ENCODE measurements at regions not wholly inside any gene's neighbourhood (a gene's known extent, or its start where the extent isn't known, plus 50 kb on each side); places are given as distances from the start of the nearest gene placed in this dataset.

- DNase-seq, result no peak
- no peak for ATAC-seq
- Histone ChIP-seq H3K4me1 (no peaks in the 10 kb centered on the region), H3K27me3 (no peaks in the 10 kb centered on the region), H3K9me3 (no peaks in the 10 kb centered on the region), H3K36me3 (no peaks in the 10 kb centered on the region), H3K27ac (no peak overlapping the region), H3K4me3 (no peak overlapping the region)
- no peak for TF ChIP-seq CTCF (IDR thresholded peaks at IDR 0.05)
- intact Hi-C loops (cut with DNase I), result no loop called here
Observed at GRCh38 chr3:63762180-63762579, 56.9 kb upstream of the C3orf49 start.

DNA sequence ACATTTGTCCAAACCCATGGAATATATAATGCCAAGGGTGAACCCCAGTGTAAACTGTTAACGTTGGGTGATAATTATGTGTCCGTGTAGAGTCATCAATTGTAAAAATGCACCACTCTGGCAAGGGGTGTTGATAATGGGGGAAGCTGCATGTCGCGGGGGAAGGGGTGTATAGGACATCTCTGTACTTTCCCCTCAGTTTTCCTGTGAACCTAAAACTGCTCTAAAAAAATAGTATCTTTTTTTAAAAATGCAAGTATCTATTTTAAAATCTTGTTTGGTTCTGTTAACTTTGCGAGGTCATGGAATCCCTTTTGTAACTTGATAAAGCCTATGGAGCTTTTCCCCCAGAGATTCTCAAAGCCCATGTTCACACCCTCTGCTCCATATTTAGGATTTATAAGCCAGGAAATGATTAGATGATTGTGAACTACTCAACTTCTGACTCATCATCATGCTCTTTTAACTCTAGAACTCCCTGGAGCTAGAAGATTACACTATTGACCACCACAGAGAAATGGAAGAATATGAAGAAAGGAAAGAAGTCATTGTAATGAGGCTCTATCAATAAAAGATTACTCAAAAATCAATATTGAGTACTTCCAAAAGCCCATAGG is 56.1 kb upstream of the C3orf49 start:
- no peaks in the 10 kb centered on the region for H3K9me3 ChIP-seq
- H3K4me1 ChIP-seq, result no peaks in the 10 kb centered on the region
- intact Hi-C loops (cut with DNase I), result no loop called here
- H3K36me3 ChIP-seq, result no peaks in the 10 kb centered on the region
- H3K27me3 ChIP-seq, result no peaks in the 10 kb centered on the region
- ATAC-seq (no peak), DNase-seq (no peak)
- H3K4me3 ChIP-seq, result no peak overlapping the region
- no peak for TF ChIP-seq CTCF (IDR thresholded peaks at IDR 0.05)
- H3K27ac ChIP-seq, result no peak overlapping the region

DNA sequence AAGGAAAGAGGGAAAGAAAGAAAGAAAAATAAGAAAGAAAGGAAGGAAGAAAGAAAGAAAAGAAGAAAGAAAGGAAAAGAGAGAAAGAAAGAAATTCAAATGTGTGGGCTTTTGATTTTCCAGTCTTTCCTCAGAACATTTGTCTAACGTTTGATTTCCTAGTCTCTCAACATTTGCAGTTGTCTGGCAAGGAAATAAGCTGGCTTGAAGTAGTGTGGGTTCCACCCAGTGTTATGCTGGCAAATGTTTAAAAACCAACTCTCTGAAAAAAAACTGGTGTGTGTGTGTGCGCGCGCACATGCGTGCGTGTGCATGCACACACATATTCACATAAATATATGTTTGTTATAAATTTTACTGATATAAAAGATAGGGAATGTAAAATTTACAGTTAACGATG is 54.6 kb upstream of the C3orf49 start:
- no peak overlapping the region for H3K4me3 ChIP-seq
- intact Hi-C loops (cut with DNase I), result no loop called here
- no peaks in the 10 kb centered on the region for H3K27me3 ChIP-seq
- ATAC-seq (no peak), DNase-seq (no peak)
- H3K36me3 ChIP-seq, result no peaks in the 10 kb centered on the region
- no peak overlapping the region for H3K27ac ChIP-seq
- no peak for TF ChIP-seq CTCF (IDR thresholded peaks at IDR 0.05)
- H3K4me1 ChIP-seq, result no peaks in the 10 kb centered on the region
- no peaks in the 10 kb centered on the region for H3K9me3 ChIP-seq

DNA sequence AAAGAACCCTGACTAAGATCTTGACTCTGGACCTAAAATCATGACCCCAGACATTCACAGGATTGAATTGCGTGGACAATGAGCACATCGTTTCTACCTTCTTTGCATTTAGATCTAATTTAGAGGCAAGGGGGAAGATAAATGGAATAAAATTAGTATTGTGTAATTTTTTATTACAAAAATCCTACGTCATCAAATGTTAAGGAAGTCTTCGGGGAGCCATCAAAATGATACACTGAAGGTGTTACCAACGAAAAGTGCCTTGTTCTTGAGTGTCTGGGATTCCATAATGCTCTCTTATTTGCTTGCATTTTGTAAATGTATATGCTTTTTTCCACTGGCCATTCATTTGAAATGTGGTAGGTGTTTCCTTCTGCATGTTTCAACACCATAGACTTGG is 52.8 kb upstream of the C3orf49 start:
- no peaks in the 10 kb centered on the region for H3K4me1 ChIP-seq
- no peaks in the 10 kb centered on the region for H3K27me3 ChIP-seq
- H3K36me3 ChIP-seq, result no peaks in the 10 kb centered on the region
- no peak for TF ChIP-seq CTCF (IDR thresholded peaks at IDR 0.05)
- no peak overlapping the region for H3K27ac ChIP-seq
- DNase-seq (no peak), ATAC-seq (no peak)
- H3K4me3 ChIP-seq, result no peak overlapping the region
- H3K9me3 ChIP-seq, result no peaks in the 10 kb centered on the region
- intact Hi-C loops (cut with DNase I), result no loop called here

DNA sequence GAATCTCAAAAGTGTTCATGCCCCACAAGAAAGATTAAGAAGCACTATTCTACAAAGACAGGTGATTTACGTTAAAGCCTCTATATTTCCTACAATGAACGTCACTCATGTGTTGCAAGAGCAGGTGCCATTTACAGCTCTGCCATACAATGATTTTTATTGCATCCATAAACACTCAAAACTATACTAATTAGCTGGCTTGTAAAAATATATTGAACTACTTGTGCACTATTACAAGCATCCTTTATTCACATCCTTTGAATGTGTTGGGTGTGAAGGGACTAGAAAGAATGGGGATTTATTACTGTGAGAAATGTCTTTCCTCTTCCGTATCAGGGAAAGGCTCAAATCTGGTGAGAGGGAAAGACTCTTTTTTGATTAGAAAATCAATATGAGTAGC is 50.7 kb upstream of the C3orf49 start:
- Histone ChIP-seq H3K27me3 (no peaks in the 10 kb centered on the region), H3K4me1 (no peaks in the 10 kb centered on the region), H3K4me3 (no peak overlapping the region), H3K27ac (no peak overlapping the region), H3K9me3 (no peaks in the 10 kb centered on the region), H3K36me3 (no peaks in the 10 kb centered on the region)
- no peak for ATAC-seq
- no peak for DNase-seq
- intact Hi-C loops (cut with DNase I), result no loop called here
- TF ChIP-seq CTCF (IDR thresholded peaks at IDR 0.05), result no peak
